K562 (cell line): ENCODE measurements at regions not wholly inside any gene's neighbourhood (a gene's known extent, or its start where the extent isn't known, plus 50 kb on each side); places are given as distances from the start of the nearest gene placed in this dataset.

Source experiments
- ATAC-seq: fragments of 200-7000 bp; cut with Tn5 transposase; 3 replicates; pipeline ENCODE4 v1.9.1; 2020; ENCODE audit warnings: moderate library complexity
- BruUV-seq: library from RNA; stranded (reverse); fragments of 400-500 nt; replicated peaks from 2 replicates; lab custom pipeline; 2021; lab: Mats Ljungman, UMichigan
- CTCF ChIA-PET: fragments of 300-600 bp; formaldehyde crosslinking; extraction: SDS; loops from one replicate; lab custom pipeline; 2021; ENCODE audit warnings: low intra/inter-chr PET ratio; lab: Yijun Ruan, JAX
- POLR2A ChIA-PET: fragments of 300-600, 350-650 bp; sonication (Branson Sonifier 250); formaldehyde crosslinking; extraction: SDS; loops from one replicate; lab custom pipeline; 2021; ENCODE audit warnings: antibody characterized with exemption, inconsistent platforms; lab: Yijun Ruan, JAX
- DNase-seq, 4 experiments: peaks; one replicate each; pipeline versions ENCODE4 v3.0.0 to v3.0.0-alpha.2; 2011 to 2018; ENCODE audit warnings: low spot score in 3 of 4, mixed read lengths in 3 of 4; ENCODE audit errors: extremely low read depth in 1 of 4
- FAIRE-seq: peaks from 2 replicates; lab custom pipeline; 2011; peaks lifted over from hg19 to GRCh38; lab: Jason Lieb, UNC
- H2AFZ ChIP-seq: 2 replicates; pipeline ENCODE4 v1.6.0; 2011; ENCODE audit warnings: low read depth, low read length, control low read depth, inconsistent platforms
- H3K27ac ChIP-seq: fragments of 200-600 bp; 3 replicates; pipeline ENCODE4 v1.8.0; 2011; ENCODE audit warnings: low read depth, mild to moderate bottlenecking, control low read depth, inconsistent platforms, low read length, moderate library complexity, mixed read lengths; ENCODE audit errors: extremely low read depth
- H3K27me3 ChIP-seq, 2 experiments: fragments of 300-600 bp in 1 of 2; 2 replicates in 1 of 2; 3 replicates in 1 of 2; pipeline versions ENCODE4 v1.6.0 to v1.8.0; 2011; ENCODE audit warnings: inconsistent platforms in 2 of 2, low read length in 2 of 2, mild to moderate bottlenecking in 1 of 2, mixed read lengths in 1 of 2, moderate library complexity in 1 of 2; ENCODE audit not compliant: control insufficient read depth in 2 of 2, insufficient read depth in 2 of 2
- H3K36me3 ChIP-seq: fragments of 300-600 bp; 3 replicates; pipeline ENCODE4 v1.8.0; 2011; ENCODE audit warnings: mild to moderate bottlenecking, low read length, inconsistent platforms; ENCODE audit not compliant: control insufficient read depth, insufficient read depth
- H3K4me1 ChIP-seq, 2 experiments: fragments of 200-600 bp in 1 of 2; replicated peaks in 1 of 2; 2 replicates in 1 of 2; 3 replicates in 1 of 2; pipeline versions ENCODE4 v1.5.1 to v1.8.0; 2011; ENCODE audit warnings: inconsistent platforms in 2 of 2, low read length in 2 of 2, mild to moderate bottlenecking in 1 of 2, mixed read lengths in 1 of 2, moderate library complexity in 1 of 2; ENCODE audit not compliant: control insufficient read depth in 2 of 2, insufficient read depth in 2 of 2
- H3K4me2 ChIP-seq: 2 replicates; pipeline ENCODE4 v1.6.1; 2011; ENCODE audit warnings: low read length, control low read depth, inconsistent platforms, mixed read lengths; ENCODE audit not compliant: insufficient read depth
- H3K4me3 ChIP-seq: fragments of 200-600 bp; sonication (generic), shearing (Covaris generic); 2 replicates; pipeline ENCODE4 v1.5.1; 2016; ENCODE audit warnings: control low read depth, inconsistent platforms
- H3K79me2 ChIP-seq: fragments of 200-600 bp; 3 replicates; pipeline ENCODE4 v1.8.0; 2011; ENCODE audit warnings: low read length, inconsistent platforms; ENCODE audit not compliant: control insufficient read depth, insufficient read depth
- H3K9ac ChIP-seq, 2 experiments: 2 replicates each; pipeline versions ENCODE4 v1.6.0 to v1.6.1; 2011; ENCODE audit warnings: low read depth in 2 of 2, low read length in 2 of 2, control low read depth in 1 of 2, inconsistent platforms in 1 of 2, mild to moderate bottlenecking in 1 of 2, mixed read lengths in 1 of 2; ENCODE audit not compliant: insufficient read depth in 1 of 2
- H3K9me1 ChIP-seq: one replicate; pipeline ENCODE4 v1.6.0; 2011; ENCODE audit warnings: inconsistent platforms, mild to moderate bottlenecking, low read length, moderate library complexity; ENCODE audit not compliant: control insufficient read depth, insufficient read depth
- H3K9me3 ChIP-seq: replicated peaks from 2 replicates; pipeline ENCODE4 v1.5.1; 2011; ENCODE audit warnings: low read depth, low read length, inconsistent platforms; ENCODE audit not compliant: control insufficient read depth, insufficient read depth
- H4K20me1 ChIP-seq: replicated peaks from 2 replicates; pipeline ENCODE4 v1.6.1; 2011; ENCODE audit warnings: low read length, inconsistent platforms, mixed read lengths; ENCODE audit not compliant: control insufficient read depth, insufficient read depth
- DDX20 ChIP-seq: fragments of 450-650 bp; IDR thresholded peaks from 2 replicates; pipeline ENCODE4 v1.6.1; 2016; ENCODE audit warnings: missing genetic modification characterization, low read depth, mild to moderate bottlenecking, missing compliant biosample characterization, moderate library complexity
- FOXO4 ChIP-seq: fragments of 450-650 bp; formaldehyde crosslinking; IDR thresholded peaks from 2 replicates; pipeline ENCODE4 v1.4.0; 2020; ENCODE audit warnings: mild to moderate bottlenecking, moderate library complexity
- GABPA ChIP-seq: fragments of 200-800 bp; sonication (Bioruptor generic); conservative IDR thresholded peaks from 2 replicates; pipeline ENCODE4 v1.6.1; 2016; ENCODE audit warnings: low read depth, missing genetic modification characterization, missing compliant biosample characterization
- HOXB6 ChIP-seq: fragments of 250-450 bp; sonication (Bioruptor Pico); IDR thresholded peaks from 2 replicates; pipeline ENCODE4 v1.5.1; 2022; ENCODE audit warnings: mild to moderate bottlenecking, borderline replicate concordance
- HSF4 ChIP-seq: fragments of 250-450 bp; sonication (Bioruptor Pico); IDR thresholded peaks from 2 replicates; pipeline ENCODE4 v2.1.2; 2022; ENCODE audit warnings: mild to moderate bottlenecking, moderate library complexity, borderline replicate concordance
- PTBP1 ChIP-seq: fragments of 200-400 bp; formaldehyde crosslinking; IDR thresholded peaks from 2 replicates; pipeline ENCODE4 v1.6.1; 2017; ENCODE audit warnings: low read depth, low read length
- RAD21 ChIP-seq, 2 experiments: fragments of 250-450 bp in 1 of 2; fragments of 450-650 bp in 1 of 2; sonication (Bioruptor Pico) in 1 of 2; formaldehyde crosslinking in 1 of 2; IDR thresholded peaks in 1 of 2; conservative IDR thresholded peaks in 1 of 2; 2 replicates each; pipeline versions ENCODE4 v1.4.0 to v1.8.0; 2020 to 2022; ENCODE audit warnings: mild to moderate bottlenecking in 2 of 2, moderate library complexity in 1 of 2
- ZNF395 ChIP-seq: fragments of 200-800 bp; sonication (Bioruptor generic); IDR thresholded peaks from 2 replicates; pipeline ENCODE4 v1.6.1; 2017; ENCODE audit warnings: missing genetic modification characterization, missing compliant biosample characterization
- ZZZ3 ChIP-seq: fragments of 450-650 bp; IDR thresholded peaks from 2 replicates; pipeline ENCODE4 v1.6.1; 2016; ENCODE audit warnings: antibody characterized with exemption, mild to moderate bottlenecking, moderate library complexity
- WGBS: fragments of 100-300 bp; shearing (Covaris generic); methylation state at CpG from one replicate; pipeline ENCODE4 v1.1.6; 2016; ENCODE audit warnings: low coverage, mixed read lengths; ENCODE audit not compliant: insufficient coverage; ENCODE audit errors: missing lambda C conversion rate; 5-methylcytosine and 5-hydroxymethylcytosine counted together
- in situ Hi-C: fragments of 300-500 bp; cut with MboI; formaldehyde crosslinking; loops from 4 replicates; pipeline ENCODE4 v1.15.0; 2018; ENCODE audit warnings: inconsistent platforms, mixed read lengths
- intact Hi-C: fragments of 100-400 bp; cut with micrococcal nuclease; formaldehyde crosslinking; loops from 2 replicates; pipeline ENCODE4 v1.14.2; 2022

GRCh38 chr2:217000406-217000805 lies 140.5 kb upstream of the TNP1 start:
- in situ Hi-C loops: no loop called here
- Histone ChIP-seq H3K9me1 (no peaks in the 10 kb centered on the region), H3K27me3 (peaks cover 0 to 5% of the 10 kb centered on the region in 2 experiments; a peak in 1 of 5 replicates), H3K27ac (no peak overlapping the region), H3K9me3 (no peaks in the 10 kb centered on the region), H3K4me1 (no peaks in the 10 kb centered on the region), H3K79me2 (no peaks in the 10 kb centered on the region), H4K20me1 (no peaks in the 10 kb centered on the region), H2AFZ (no peak overlapping the region), H3K9ac (no peak overlapping the region), H3K4me2 (no peak overlapping the region), H3K4me3 (no peak overlapping the region), H3K36me3 (no peaks in the 10 kb centered on the region)
- BruUV-seq: no TSS peak
- DNase-seq (no peak), FAIRE-seq (no peak), ATAC-seq (no peak)
- TF ChIP-seq HSF4 (CRISPR knock-in tag) (no peak), RAD21 (CRISPR knock-in tag; conservative IDR thresholded peaks at IDR 0.05 in 1 of 2, IDR thresholded peaks at IDR 0.05 in 1 of 2) (peak in 1 of 2 experiments; percentile 8; a peak in 1 of 4 replicates)
- ChIA-PET POLR2A (no interaction called here), CTCF (interaction anchor here (0.6 kb wide), 1 partner anchor 179 kb away, joined by 3 read pairs; no protein-coding TSS in a partner anchor)
- intact Hi-C loops: no loop called here
- 3% methylated on average over 3 of the region's 3 CpGs for WGBS

- Histone ChIP-seq H3K79me2 (no peaks in the 10 kb centered on the region), H3K4me1 (no peaks in the 10 kb centered on the region), H3K9ac (no peak overlapping the region), H3K27me3 (peaks cover 0 to 14% of the 10 kb centered on the region in 2 experiments; a peak in 2 of 5 replicates), H3K9me1 (no peaks in the 10 kb centered on the region), H3K4me2 (no peak overlapping the region), H2AFZ (no peak overlapping the region; the same call in 1 of the 2 replicates), H3K4me3 (no peak overlapping the region), H3K9me3 (no peaks in the 10 kb centered on the region), H3K27ac (no peak overlapping the region), H4K20me1 (no peaks in the 10 kb centered on the region), H3K36me3 (no peaks in the 10 kb centered on the region)
- DNase-seq (no peak), ATAC-seq (no peak), FAIRE-seq (no peak)
- ChIA-PET POLR2A (no interaction called here), CTCF (no interaction called here)
- WGBS: 2% methylated on average over 8 of the region's 8 CpGs
- no TSS peak for BruUV-seq
- intact Hi-C loops (no loop called here), in situ Hi-C loops (loop anchor here (25.0 kb wide), 1 partner anchor 516 kb away; no protein-coding TSS in a partner anchor)
- TF ChIP-seq PTBP1: no peak
- no peak for TF ChIP-seq ZZZ3
- no peak for TF ChIP-seq HOXB6
- TF ChIP-seq GABPA: no peak
- no peak for TF ChIP-seq ZNF395
- no peak for TF ChIP-seq DDX20
- TF ChIP-seq FOXO4 (CRISPR knock-in tag): no peak
These were observed 136.5 kb upstream of the TNP1 start for GRCh38 chr2:216996279-216996845.
